Mesenchymal stem cell (in vitro differentiated cells and primary cell): ENCODE measurements at regions not wholly inside any gene's neighbourhood (a gene's known extent, or its start where the extent isn't known, plus 50 kb on each side); places are given as distances from the start of the nearest gene placed in this dataset.

Source experiments
- DNase-seq: peaks from one replicate; pipeline ENCODE4 v3.0.0-alpha.2; 2013
- H2AFZ ChIP-seq: one replicate; pipeline ENCODE4 v1.6.1; 2013; ENCODE audit warnings: low read depth, mild to moderate bottlenecking, control low read depth, inconsistent platforms, low read length, moderate library complexity
- H2AK5ac ChIP-seq: 2 replicates; pipeline ENCODE4 v1.6.1; 2013; ENCODE audit warnings: low read length, moderate library complexity, mild to moderate bottlenecking, inconsistent platforms; ENCODE audit not compliant: severe bottlenecking
- H2BK120ac ChIP-seq: one replicate; pipeline ENCODE4 v1.6.1; 2013; ENCODE audit warnings: low read depth, mild to moderate bottlenecking, inconsistent platforms, low read length, moderate library complexity
- H2BK12ac ChIP-seq, 2 experiments: one replicate each; pipeline ENCODE4 v1.6.1; 2013; ENCODE audit warnings: inconsistent platforms in 2 of 2, low read length in 2 of 2, mild to moderate bottlenecking in 2 of 2, moderate library complexity in 2 of 2, control low read depth in 1 of 2
- H2BK15ac ChIP-seq: one replicate; pipeline ENCODE4 v1.6.1; 2013; ENCODE audit warnings: mild to moderate bottlenecking, low read depth, inconsistent platforms; ENCODE audit not compliant: poor library complexity, severe bottlenecking
- H2BK5ac ChIP-seq: 2 replicates; pipeline ENCODE4 v1.6.1; 2013; ENCODE audit warnings: low read depth, mild to moderate bottlenecking, low read length, control low read depth, inconsistent platforms; ENCODE audit not compliant: poor library complexity, severe bottlenecking
- H3K14ac ChIP-seq, 2 experiments: one replicate each; pipeline ENCODE4 v1.6.1; 2013; ENCODE audit warnings: inconsistent platforms in 2 of 2, low read length in 2 of 2, control low read depth in 1 of 2, mild to moderate bottlenecking in 1 of 2, moderate library complexity in 1 of 2
- H3K18ac ChIP-seq, 2 experiments: one replicate each; pipeline ENCODE4 v1.6.1; 2013; ENCODE audit warnings: inconsistent platforms in 2 of 2, low read length in 2 of 2, control low read depth in 1 of 2, low read depth in 1 of 2, mild to moderate bottlenecking in 1 of 2
- H3K23ac ChIP-seq, 2 experiments: one replicate each; pipeline ENCODE4 v1.6.1; 2013; ENCODE audit warnings: inconsistent platforms in 2 of 2, low read length in 2 of 2, mild to moderate bottlenecking in 2 of 2, moderate library complexity in 2 of 2, control low read depth in 1 of 2
- H3K27ac ChIP-seq: 2 replicates; pipeline ENCODE4 v1.5.1; 2013; ENCODE audit warnings: mild to moderate bottlenecking, moderate library complexity, low read length, control low read depth, inconsistent platforms; ENCODE audit not compliant: poor library complexity, severe bottlenecking
- H3K27me3 ChIP-seq, 2 experiments: 2 replicates each; pipeline versions ENCODE4 v1.6.1 to v1.7.0; 2013; ENCODE audit warnings: low read length in 2 of 2, mild to moderate bottlenecking in 2 of 2, moderate library complexity in 2 of 2, control low read depth in 1 of 2, inconsistent platforms in 1 of 2; ENCODE audit not compliant: control insufficient read depth in 1 of 2, insufficient read depth in 1 of 2
- H3K36me3 ChIP-seq, 2 experiments: 2 replicates each; pipeline versions ENCODE4 v1.6.1 to v1.7.0; 2013; ENCODE audit warnings: low read length in 2 of 2, control low read depth in 1 of 2, inconsistent platforms in 1 of 2, low read depth in 1 of 2, mild to moderate bottlenecking in 1 of 2; ENCODE audit not compliant: insufficient read depth in 2 of 2, control insufficient read depth in 1 of 2
- H3K4ac ChIP-seq, 2 experiments: one replicate each; pipeline ENCODE4 v1.6.1; 2013; ENCODE audit warnings: inconsistent platforms in 2 of 2, low read length in 2 of 2, mild to moderate bottlenecking in 2 of 2, moderate library complexity in 2 of 2, control low read depth in 1 of 2, low read depth in 1 of 2
- H3K4me1 ChIP-seq: 2 replicates; pipeline ENCODE4 v1.6.1; 2013; ENCODE audit warnings: low read depth, low read length, control low read depth; ENCODE audit not compliant: control insufficient read depth, insufficient read depth
- H3K4me2 ChIP-seq: 2 replicates; pipeline ENCODE4 v1.6.1; 2013; ENCODE audit warnings: low read length, mild to moderate bottlenecking, inconsistent platforms; ENCODE audit not compliant: poor library complexity, severe bottlenecking
- H3K4me3 ChIP-seq, 2 experiments: 2 replicates each; pipeline versions ENCODE4 v1.5.1 to v1.7.0; 2013; ENCODE audit warnings: low read length in 2 of 2, mild to moderate bottlenecking in 2 of 2, control low read depth in 1 of 2, low read depth in 1 of 2; ENCODE audit not compliant: insufficient read depth in 1 of 2
- H3K79me1 ChIP-seq: replicated peaks from 2 replicates; pipeline ENCODE4 v1.6.1; 2013; ENCODE audit warnings: mild to moderate bottlenecking, control low read depth, low read length, inconsistent platforms; ENCODE audit not compliant: poor library complexity, severe bottlenecking
- H3K9ac ChIP-seq: 2 replicates; pipeline ENCODE4 v1.7.0; 2013; ENCODE audit warnings: mild to moderate bottlenecking, low read length, moderate library complexity
- H3K9me3 ChIP-seq: 2 replicates; pipeline ENCODE4 v1.7.0; 2013; ENCODE audit warnings: mild to moderate bottlenecking, low read length; ENCODE audit not compliant: control insufficient read depth
- H4K8ac ChIP-seq: one replicate; pipeline ENCODE4 v1.6.1; 2013; ENCODE audit warnings: inconsistent platforms, mild to moderate bottlenecking, low read length, moderate library complexity
- H4K91ac ChIP-seq: one replicate; pipeline ENCODE4 v1.6.1; 2013; ENCODE audit warnings: mild to moderate bottlenecking, low read length, inconsistent platforms
- WGBS: methylation state at CpG from one replicate; pipeline ENCODE4 v1.1.7; 2013; ENCODE audit warnings: mixed read lengths; 5-methylcytosine and 5-hydroxymethylcytosine counted together

GRCh38 chr16:5616841-5617240 is 519.2 kb upstream of the EEF2KMT start:
- no peak overlapping the region for H2BK12ac ChIP-seq
- H3K14ac ChIP-seq = no peak overlapping the region
- no peak overlapping the region for H3K4me3 ChIP-seq
- no peaks in the 10 kb centered on the region for H3K9me3 ChIP-seq
- H3K36me3 ChIP-seq = no peaks in the 10 kb centered on the region
- no peak overlapping the region for H4K8ac ChIP-seq
- WGBS = 44% methylated on average over 6 of the region's 6 CpGs
- no peak overlapping the region for H2BK5ac ChIP-seq
- no peak overlapping the region for H3K4me2 ChIP-seq
- no peak overlapping the region for H2BK15ac ChIP-seq
- no peak overlapping the region for H2AK5ac ChIP-seq
- H2AFZ ChIP-seq = no peak overlapping the region
- no peak overlapping the region for H3K9ac ChIP-seq
- no peak overlapping the region for H3K18ac ChIP-seq
- H4K91ac ChIP-seq = no peak overlapping the region
- no peak for DNase-seq
- no peak overlapping the region for H3K23ac ChIP-seq
- H2BK120ac ChIP-seq = no peak overlapping the region
- H3K27ac ChIP-seq = no peak overlapping the region
- H3K4ac ChIP-seq = no peak overlapping the region
- H3K79me1 ChIP-seq = no peaks in the 10 kb centered on the region
- H3K4me1 ChIP-seq = no peaks in the 10 kb centered on the region
- no peaks in the 10 kb centered on the region for H3K27me3 ChIP-seq

DNA sequence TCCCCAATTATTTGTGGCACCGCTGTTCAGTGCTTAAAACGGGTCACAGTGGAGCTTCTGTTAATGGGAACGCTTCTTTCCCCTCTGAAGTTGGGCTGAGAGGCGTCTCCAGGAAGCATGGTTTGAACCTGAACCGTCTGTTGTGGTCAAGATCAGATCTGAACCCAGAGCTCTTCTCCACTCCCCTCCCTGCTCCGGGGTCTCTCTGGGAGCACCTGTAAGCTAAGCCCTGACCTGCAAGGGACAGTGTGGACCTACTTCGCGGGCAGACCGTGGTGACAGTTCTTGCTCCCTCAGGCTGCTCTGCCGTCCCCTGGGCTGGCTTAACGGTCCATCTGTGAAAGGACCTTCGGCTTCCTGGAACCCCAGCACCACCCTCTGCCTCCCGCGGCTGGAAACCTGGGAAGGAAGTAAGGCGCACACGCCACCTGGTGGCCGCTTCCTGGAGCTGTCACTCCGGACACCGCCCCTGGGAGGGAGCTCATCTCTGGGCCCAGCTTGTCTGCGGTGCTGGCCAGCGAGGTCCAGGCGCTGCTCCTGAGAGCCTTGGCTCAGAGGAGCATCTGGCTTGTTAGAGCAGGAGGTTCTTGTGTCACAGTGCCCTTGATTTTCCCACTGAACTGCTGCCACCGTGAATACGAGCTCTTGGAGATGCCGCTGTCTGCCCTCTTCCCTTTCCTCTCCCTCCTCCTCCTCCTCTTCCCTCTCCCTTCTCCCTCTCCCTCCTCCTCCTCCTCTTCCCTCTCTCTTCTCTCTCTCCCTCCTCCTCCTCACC is 518.5 kb upstream of the EEF2KMT start:
- no peak overlapping the region for H2AK5ac ChIP-seq
- H3K79me1 ChIP-seq = no peaks in the 10 kb centered on the region
- H2BK120ac ChIP-seq = no peak overlapping the region
- WGBS = 12% methylated on average over 25 of the region's 25 CpGs
- no peaks in the 10 kb centered on the region for H3K9me3 ChIP-seq
- H4K91ac ChIP-seq = no peak overlapping the region
- no peaks in the 10 kb centered on the region for H3K36me3 ChIP-seq
- H4K8ac ChIP-seq = no peak overlapping the region
- no peaks in the 10 kb centered on the region for H3K4me1 ChIP-seq
- H3K27ac ChIP-seq = no peak overlapping the region
- no peak overlapping the region for H3K4me3 ChIP-seq
- no peak overlapping the region for H3K9ac ChIP-seq
- no peaks in the 10 kb centered on the region for H3K27me3 ChIP-seq
- no peak overlapping the region for H3K4ac ChIP-seq
- no peak overlapping the region for H3K4me2 ChIP-seq
- DNase-seq = no peak
- H3K14ac ChIP-seq = no peak overlapping the region
- H3K18ac ChIP-seq = no peak overlapping the region
- no peak overlapping the region for H3K23ac ChIP-seq
- H2BK12ac ChIP-seq = no peak overlapping the region
- no peak overlapping the region for H2AFZ ChIP-seq
- no peak overlapping the region for H2BK15ac ChIP-seq
- no peak overlapping the region for H2BK5ac ChIP-seq

DNA sequence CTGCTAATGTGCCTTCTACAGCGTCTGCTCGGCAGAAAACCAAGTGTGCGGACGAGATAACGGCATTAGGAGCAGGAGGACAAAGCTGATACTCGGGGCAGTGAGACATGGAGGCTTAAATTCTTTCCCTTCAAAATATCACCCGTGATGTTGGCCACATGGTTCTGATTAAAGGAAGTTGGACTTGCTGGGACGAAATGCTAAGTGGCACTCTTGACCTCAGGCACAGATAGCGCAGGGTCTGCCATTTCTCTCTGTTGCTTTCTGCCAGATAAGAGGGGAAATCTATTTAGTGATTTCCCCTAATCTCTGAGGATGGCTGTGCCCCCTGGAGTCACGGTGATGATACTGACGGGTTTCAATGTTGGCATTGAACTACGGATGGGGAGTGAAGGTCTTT is 509.6 kb upstream of the EEF2KMT start:
- Histone ChIP-seq H3K9ac (no peak overlapping the region), H3K9me3 (no peaks in the 10 kb centered on the region), H2BK120ac (no peak overlapping the region), H3K79me1 (no peaks in the 10 kb centered on the region), H3K23ac (no peak overlapping the region), H3K27me3 (no peaks in the 10 kb centered on the region), H4K8ac (no peak overlapping the region), H3K4ac (no peak overlapping the region), H2BK15ac (no peak overlapping the region), H2AFZ (no peak overlapping the region), H3K27ac (no peak overlapping the region), H3K18ac (no peak overlapping the region), H2BK12ac (no peak overlapping the region), H3K36me3 (no peaks in the 10 kb centered on the region), H4K91ac (no peak overlapping the region), H2BK5ac (no peak overlapping the region), H3K4me1 (no peaks in the 10 kb centered on the region), H2AK5ac (no peak overlapping the region), H3K4me2 (no peak overlapping the region), H3K4me3 (no peak overlapping the region), H3K14ac (no peak overlapping the region)
- 72% methylated on average over 12 of the region's 12 CpGs for WGBS
- no peak for DNase-seq

DNA sequence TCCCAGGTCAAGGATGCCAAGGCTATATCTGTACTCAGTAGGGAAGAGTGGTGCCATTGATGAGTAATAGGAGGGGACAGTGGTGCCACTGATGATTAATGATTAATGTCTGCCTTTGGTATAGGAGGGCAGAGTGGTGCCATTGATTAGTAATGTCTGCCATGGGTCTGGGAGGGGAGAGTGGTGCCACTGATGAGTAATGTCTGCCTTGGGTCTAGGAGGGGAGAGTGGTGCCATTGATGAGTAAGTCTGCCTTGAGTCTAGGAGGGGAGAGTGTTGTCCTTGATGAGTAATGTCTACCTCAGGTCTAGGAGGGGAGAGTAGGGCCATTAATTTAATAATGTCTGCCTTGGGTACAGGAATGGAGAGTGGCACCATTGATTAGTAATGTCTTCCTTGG is 507.8 kb upstream of the EEF2KMT start:
- H2AFZ ChIP-seq = no peak overlapping the region
- no peak overlapping the region for H3K9ac ChIP-seq
- no peaks in the 10 kb centered on the region for H3K9me3 ChIP-seq
- H3K36me3 ChIP-seq = no peaks in the 10 kb centered on the region
- H3K27ac ChIP-seq = no peak overlapping the region
- H3K23ac ChIP-seq = no peak overlapping the region
- H4K8ac ChIP-seq = no peak overlapping the region
- no peak overlapping the region for H3K18ac ChIP-seq
- H2BK15ac ChIP-seq = no peak overlapping the region
- H3K27me3 ChIP-seq = no peaks in the 10 kb centered on the region
- H4K91ac ChIP-seq = no peak overlapping the region
- DNase-seq = no peak
- H3K4me2 ChIP-seq = no peak overlapping the region
- no peaks in the 10 kb centered on the region for H3K79me1 ChIP-seq
- H2AK5ac ChIP-seq = no peak overlapping the region
- H3K14ac ChIP-seq = no peak overlapping the region
- no peak overlapping the region for H2BK120ac ChIP-seq
- H3K4ac ChIP-seq = no peak overlapping the region
- no peak overlapping the region for H3K4me3 ChIP-seq
- H3K4me1 ChIP-seq = no peaks in the 10 kb centered on the region
- no peak overlapping the region for H2BK12ac ChIP-seq
- no peak overlapping the region for H2BK5ac ChIP-seq
